ENCODE measurements at regions not wholly inside any gene's neighbourhood (a gene's known extent, or its start where the extent isn't known, plus 50 kb on each side); places are given as distances from the start of the nearest gene placed in this dataset.

- DNase-seq (ENCODE audit: low spot score in 2 of 2, unreplicated experiment in 2 of 2) = no peak
- Mint-ChIP-seq H3K27ac (no peak overlapping the region), H3K36me3 (peaks cover 6% of the 10 kb centered on the region), H3K4me1 (peaks cover 23% of the 10 kb centered on the region), H3K9me3 (peaks cover 22% of the 10 kb centered on the region), H3K27me3 (ENCODE audit: low read depth) (no peaks in the 10 kb centered on the region), H3K4me3 (no peak overlapping the region)
- TF ChIP-seq, protein P1, sequence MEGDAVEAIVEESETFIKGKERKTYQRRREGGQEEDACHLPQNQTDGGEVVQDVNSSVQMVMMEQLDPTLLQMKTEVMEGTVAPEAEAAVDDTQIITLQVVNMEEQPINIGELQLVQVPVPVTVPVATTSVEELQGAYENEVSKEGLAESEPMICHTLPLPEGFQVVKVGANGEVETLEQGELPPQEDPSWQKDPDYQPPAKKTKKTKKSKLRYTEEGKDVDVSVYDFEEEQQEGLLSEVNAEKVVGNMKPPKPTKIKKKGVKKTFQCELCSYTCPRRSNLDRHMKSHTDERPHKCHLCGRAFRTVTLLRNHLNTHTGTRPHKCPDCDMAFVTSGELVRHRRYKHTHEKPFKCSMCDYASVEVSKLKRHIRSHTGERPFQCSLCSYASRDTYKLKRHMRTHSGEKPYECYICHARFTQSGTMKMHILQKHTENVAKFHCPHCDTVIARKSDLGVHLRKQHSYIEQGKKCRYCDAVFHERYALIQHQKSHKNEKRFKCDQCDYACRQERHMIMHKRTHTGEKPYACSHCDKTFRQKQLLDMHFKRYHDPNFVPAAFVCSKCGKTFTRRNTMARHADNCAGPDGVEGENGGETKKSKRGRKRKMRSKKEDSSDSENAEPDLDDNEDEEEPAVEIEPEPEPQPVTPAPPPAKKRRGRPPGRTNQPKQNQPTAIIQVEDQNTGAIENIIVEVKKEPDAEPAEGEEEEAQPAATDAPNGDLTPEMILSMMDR (IDR thresholded peaks at IDR 0.05; ENCODE audit: unreplicated experiment) = no peak
These were observed 112.8 kb upstream of the ATF7IP start for GRCh38 chr12:14252697-14253096.

- no peaks in the 10 kb centered on the region for H3K27me3 Mint-ChIP-seq (ENCODE audit: low read depth)
- H3K36me3 Mint-ChIP-seq = peaks cover 8% of the 10 kb centered on the region
- no peak for DNase-seq (ENCODE audit: low spot score in 2 of 2, unreplicated experiment in 2 of 2)
These were observed 112.0 kb upstream of the ATF7IP start for GRCh38 chr12:14253496-14253895.

DNA sequence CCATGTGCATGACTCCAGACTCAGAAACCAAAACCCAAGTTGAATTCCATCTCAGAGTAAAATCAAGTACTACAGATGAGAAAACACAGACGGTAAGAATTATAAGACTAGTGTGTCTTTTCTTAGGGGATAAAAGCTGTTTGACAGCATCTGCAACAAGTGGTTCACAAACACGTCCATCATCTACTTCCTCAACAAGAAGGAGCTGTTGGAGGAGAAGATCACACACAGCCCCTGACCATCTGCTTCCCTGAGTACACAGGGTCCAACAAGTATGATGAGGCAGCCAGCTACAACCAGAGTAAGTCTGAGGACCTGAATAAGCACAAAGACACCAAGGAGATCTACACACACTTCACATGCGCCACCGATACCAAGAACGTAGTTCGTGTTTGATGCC, 110.7 kb upstream of the ATF7IP start:
- Mint-ChIP-seq H3K36me3 (peaks cover 14% of the 10 kb centered on the region), H3K9me3 (peaks cover 25% of the 10 kb centered on the region)

More at GRCh38 chr12:14253496-14253895, 112.0 kb upstream of the ATF7IP start:
- TF ChIP-seq, protein P1 (IDR thresholded peaks at IDR 0.05; ENCODE audit: unreplicated experiment) = no peak
- no peak overlapping the region for H3K27ac Mint-ChIP-seq
- no peak overlapping the region for H3K4me3 Mint-ChIP-seq
- peaks cover 22% of the 10 kb centered on the region for H3K9me3 Mint-ChIP-seq
- H3K4me1 Mint-ChIP-seq = peaks cover 31% of the 10 kb centered on the region

DNA sequence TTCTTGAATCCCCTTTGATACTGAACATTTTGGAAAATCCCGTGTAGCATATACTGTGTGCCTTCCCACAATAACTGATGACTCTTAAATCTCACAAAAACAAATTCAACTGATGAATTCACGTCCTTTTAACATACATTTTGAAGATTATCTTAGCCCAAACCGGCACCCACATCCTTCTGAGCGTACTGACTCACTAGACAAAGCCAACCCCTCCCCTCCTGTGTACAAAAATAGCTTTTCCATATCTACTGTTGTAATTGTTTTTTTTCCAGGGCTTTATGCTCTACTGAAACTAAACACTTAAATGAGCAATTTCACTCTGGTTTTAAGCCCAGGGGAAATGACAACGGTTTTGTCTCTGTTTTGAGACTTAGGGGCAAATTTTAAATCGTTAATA, 109.4 kb upstream of the ATF7IP start:
- TF ChIP-seq, protein P1 (IDR thresholded peaks at IDR 0.05; ENCODE audit: unreplicated experiment) = no peak
- Mint-ChIP-seq H3K36me3 (peaks cover 12% of the 10 kb centered on the region), H3K4me1 (peaks cover 49% of the 10 kb centered on the region), H3K27me3 (ENCODE audit: low read depth) (no peaks in the 10 kb centered on the region), H3K9me3 (peaks cover 20% of the 10 kb centered on the region), H3K27ac (peak overlapping the region; percentile 97), H3K4me3 (no peak overlapping the region)
- no peak for DNase-seq (ENCODE audit: low spot score in 2 of 2, unreplicated experiment in 2 of 2)

More for the DNA sequence above, 110.7 kb upstream of the ATF7IP start:
- H3K4me3 Mint-ChIP-seq = no peak overlapping the region
- TF ChIP-seq, protein P1 (IDR thresholded peaks at IDR 0.05; ENCODE audit: unreplicated experiment) = no peak
- DNase-seq (ENCODE audit: low spot score in 2 of 2, unreplicated experiment in 2 of 2) = no peak
- peaks cover 37% of the 10 kb centered on the region for H3K4me1 Mint-ChIP-seq
- no peak overlapping the region for H3K27ac Mint-ChIP-seq
- no peaks in the 10 kb centered on the region for H3K27me3 Mint-ChIP-seq (ENCODE audit: low read depth)

DNA sequence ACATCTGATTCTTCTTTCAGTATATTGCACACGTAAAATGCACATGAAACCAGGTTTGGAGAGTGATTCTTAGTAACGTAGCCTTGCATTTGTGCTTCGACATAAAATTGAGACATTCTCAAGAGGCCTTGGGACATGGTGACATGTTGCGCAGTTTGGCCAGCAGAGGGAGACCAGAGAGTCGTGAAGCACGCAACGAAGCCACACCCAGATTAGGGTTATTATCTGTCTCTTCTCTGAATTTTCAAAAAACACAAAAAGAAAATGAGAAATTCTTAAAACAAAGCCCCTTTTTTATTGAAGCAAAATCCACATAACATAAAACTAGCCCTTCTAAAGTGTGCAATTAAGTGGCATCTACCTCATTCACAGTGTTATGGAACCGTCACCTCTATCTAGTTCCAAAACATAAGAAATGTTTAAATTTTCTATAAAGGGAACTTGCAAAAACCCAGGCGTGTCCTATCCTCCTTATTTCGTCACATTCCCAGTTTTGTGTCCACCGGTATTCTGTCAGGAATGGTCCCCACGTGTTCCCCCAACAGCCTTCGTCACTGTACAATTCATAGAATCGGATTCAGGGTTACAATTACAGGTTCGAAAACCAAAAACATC, 108.8 kb upstream of the ATF7IP start:
- DNase-seq (ENCODE audit: low spot score in 2 of 2, unreplicated experiment in 2 of 2) = no peak
- Mint-ChIP-seq H3K36me3 (peaks cover 12% of the 10 kb centered on the region), H3K9me3 (peaks cover 21% of the 10 kb centered on the region), H3K4me1 (peaks cover 48% of the 10 kb centered on the region), H3K27ac (peak overlapping the region; percentile 97), H3K4me3 (peak overlapping the region; percentile 24), H3K27me3 (ENCODE audit: low read depth) (no peaks in the 10 kb centered on the region)
- TF ChIP-seq, protein P1 (IDR thresholded peaks at IDR 0.05; ENCODE audit: unreplicated experiment) = peak; percentile 68
